G401 (cell line): ENCODE measurements at regions not wholly inside any gene's neighbourhood (a gene's known extent, or its start where the extent isn't known, plus 50 kb on each side); places are given as distances from the start of the nearest gene placed in this dataset.

Experiments used
- DNase-seq: peaks from one replicate; pipeline ENCODE4 v3.0.0-alpha.2; 2015; ENCODE audit warnings: low spot score
- in situ Hi-C: cut with HindIII; loops from 2 replicates; pipeline ENCODE4 v1.10.0; 2016; ENCODE audit warnings: low sequenced_read_pairs, mixed read lengths

- in situ Hi-C loops, result no loop called here
- DNase-seq, result no peak
These were observed 63.6 kb downstream of the SPINK2 start for GRCh38 chr4:56757821-56758411.

- no peak for DNase-seq
- in situ Hi-C loops, result no loop called here
These were observed 64.2 kb downstream of the SPINK2 start for GRCh38 chr4:56757261-56757746.

GRCh38 chr4:56755901-56756300 is 65.6 kb downstream of the SPINK2 start:
- in situ Hi-C loops, result no loop called here
- no peak for DNase-seq

- peak; percentile 7 for DNase-seq
- in situ Hi-C loops, result no loop called here
These were observed 68.5 kb downstream of the SPINK2 start for GRCh38 chr4:56752985-56753384.

GRCh38 chr4:56750231-56750630 is 69.1 kb upstream of the HOPX start:
- in situ Hi-C loops, result no loop called here

GRCh38 chr4:56748271-56748670 is 67.2 kb upstream of the HOPX start:
- in situ Hi-C loops, result no loop called here
- DNase-seq, result no peak

More at GRCh38 chr4:56750231-56750630, 69.1 kb upstream of the HOPX start:
- no peak for DNase-seq

GRCh38 chr4:56746639-56747038 is 65.5 kb upstream of the HOPX start:
- in situ Hi-C loops, result no loop called here
- DNase-seq, result no peak

GRCh38 chr4:56745042-56745441 is 63.9 kb upstream of the HOPX start:
- in situ Hi-C loops, result no loop called here
- no peak for DNase-seq

GRCh38 chr4:56744030-56744429 is 62.9 kb upstream of the HOPX start:
- in situ Hi-C loops, result no loop called here
- no peak for DNase-seq

GRCh38 chr4:56743550-56743949 is 62.5 kb upstream of the HOPX start:
- in situ Hi-C loops, result no loop called here
- DNase-seq, result no peak

GRCh38 chr4:56742080-56742871 is 61.2 kb upstream of the HOPX start:
- in situ Hi-C loops, result no loop called here
- DNase-seq, result no peak

- in situ Hi-C loops, result no loop called here
- DNase-seq, result no peak
These were observed 60.5 kb upstream of the HOPX start for GRCh38 chr4:56741595-56741994.

GRCh38 chr4:56739066-56739777 is 58.1 kb upstream of the HOPX start:
- in situ Hi-C loops, result no loop called here
- DNase-seq, result no peak

- DNase-seq, result no peak
- in situ Hi-C loops, result no loop called here
These were observed 56.6 kb upstream of the HOPX start for GRCh38 chr4:56737666-56738065.

- in situ Hi-C loops, result no loop called here
- DNase-seq, result no peak
These were observed 52.3 kb upstream of the HOPX start for GRCh38 chr4:56733352-56733751.

- no peak for DNase-seq
- in situ Hi-C loops, result no loop called here
These were observed 51.2 kb upstream of the HOPX start for GRCh38 chr4:56732301-56732700.

GRCh38 chr4:56731857-56732256 is 50.8 kb upstream of the HOPX start:
- DNase-seq, result no peak
- in situ Hi-C loops, result no loop called here
